ENCODE measurements at regions not wholly inside any gene's neighbourhood (a gene's known extent, or its start where the extent isn't known, plus 50 kb on each side); places are given as distances from the start of the nearest gene placed in this dataset.
A peak's percentile ranks its signal among the peaks of the same experiment; 100 is the strongest.

- H3K27me3 Mint-ChIP-seq, result peaks cover 16 to 33% of the 10 kb centered on the region in 2 donors
- Histone ChIP-seq H3K27me3 (ENCODE audit: insufficient read depth, low read length, poor library complexity, severe bottlenecking) (no peaks in the 10 kb centered on the region), H3K9me3 (ENCODE audit: low read length) (no peaks in the 10 kb centered on the region), H3K27ac (ENCODE audit: low read depth, low read length) (no peak overlapping the region), H3K4me1 (ENCODE audit: insufficient read depth, low read length) (no peaks in the 10 kb centered on the region), H3K4me3 (ENCODE audit: low read length) (no peak overlapping the region), H3K36me3 (ENCODE audit: insufficient read depth, low read length) (no peaks in the 10 kb centered on the region)
- POLR2A ChIA-PET, result no interaction called here
- H3K4me1 Mint-ChIP-seq, result peaks cover 4 to 10% (median 4%) of the 10 kb centered on the region in 3 donors
- no peak overlapping the region for H3K4me3 Mint-ChIP-seq
- no peaks in the 10 kb centered on the region for H3K9me3 Mint-ChIP-seq
- H3K36me3 Mint-ChIP-seq, result peaks cover 0 to 3% (median 0%) of the 10 kb centered on the region in 3 donors
- CTCF ChIA-PET, result no interaction called here
- peak in 1 of 5 donors; percentile 3 for DNase-seq
- no peak overlapping the region for H3K27ac Mint-ChIP-seq
Measured at GRCh38 chr2:239760596-239760995, 264.5 kb downstream of the NDUFA10 start.

GRCh38 chr2:239758279-239758877, 266.8 kb downstream of the NDUFA10 start:
- ChIA-PET POLR2A (no interaction called here), CTCF (no interaction called here)
- no peak overlapping the region for H3K4me3 ChIP-seq (ENCODE audit: low read length)
- Mint-ChIP-seq H3K9me3 (no peaks in the 10 kb centered on the region), H3K36me3 (peaks cover 0 to 3% (median 0%) of the 10 kb centered on the region in 3 donors), H3K27me3 (peaks cover 18 to 32% of the 10 kb centered on the region in 2 donors), H3K4me1 (peaks cover 4 to 10% (median 4%) of the 10 kb centered on the region in 3 donors), H3K27ac (no peak overlapping the region), H3K4me3 (no peak overlapping the region)
- no peaks in the 10 kb centered on the region for H3K9me3 ChIP-seq (ENCODE audit: low read length)
- no peaks in the 10 kb centered on the region for H3K27me3 ChIP-seq (ENCODE audit: insufficient read depth, low read length, poor library complexity, severe bottlenecking)
- DNase-seq, result no peak
- H3K36me3 ChIP-seq (ENCODE audit: insufficient read depth, low read length), result no peaks in the 10 kb centered on the region
- H3K4me1 ChIP-seq (ENCODE audit: insufficient read depth, low read length), result no peaks in the 10 kb centered on the region
- H3K27ac ChIP-seq (ENCODE audit: low read depth, low read length), result no peak overlapping the region

GRCh38 chr2:239756790-239757760, 268.1 kb downstream of the NDUFA10 start:
- Mint-ChIP-seq H3K9me3 (no peaks in the 10 kb centered on the region), H3K4me1 (peaks cover 4 to 10% (median 5%) of the 10 kb centered on the region in 3 donors), H3K4me3 (peak overlapping the region in 1 of 7 donors; percentile 39), H3K36me3 (peaks cover 0 to 3% (median 0%) of the 10 kb centered on the region in 3 donors), H3K27me3 (peaks cover 17 to 31% of the 10 kb centered on the region in 2 donors), H3K27ac (no peak overlapping the region)
- Histone ChIP-seq H3K4me3 (ENCODE audit: low read length) (no peak overlapping the region), H3K9me3 (ENCODE audit: low read length) (no peaks in the 10 kb centered on the region), H3K27me3 (ENCODE audit: insufficient read depth, low read length, poor library complexity, severe bottlenecking) (no peaks in the 10 kb centered on the region), H3K27ac (ENCODE audit: low read depth, low read length) (no peak overlapping the region), H3K36me3 (ENCODE audit: insufficient read depth, low read length) (no peaks in the 10 kb centered on the region), H3K4me1 (ENCODE audit: insufficient read depth, low read length) (peaks cover under 1% of the 10 kb centered on the region)
- DNase-seq, result no peak
- ChIA-PET POLR2A (no interaction called here), CTCF (no interaction called here)

GRCh38 chr2:239756031-239756789, 268.9 kb downstream of the NDUFA10 start:
- H3K9me3 Mint-ChIP-seq, result no peaks in the 10 kb centered on the region
- peaks cover 4 to 13% (median 7%) of the 10 kb centered on the region in 3 donors for H3K4me1 Mint-ChIP-seq
- Histone ChIP-seq H3K4me1 (ENCODE audit: insufficient read depth, low read length) (peaks cover 9% of the 10 kb centered on the region), H3K4me3 (ENCODE audit: low read length) (no peak overlapping the region), H3K27ac (ENCODE audit: low read depth, low read length) (no peak overlapping the region), H3K27me3 (ENCODE audit: insufficient read depth, low read length, poor library complexity, severe bottlenecking) (no peaks in the 10 kb centered on the region), H3K9me3 (ENCODE audit: low read length) (no peaks in the 10 kb centered on the region), H3K36me3 (ENCODE audit: insufficient read depth, low read length) (no peaks in the 10 kb centered on the region)
- ChIA-PET CTCF (no interaction called here), POLR2A (no interaction called here)
- H3K27me3 Mint-ChIP-seq, result peaks cover 14 to 28% of the 10 kb centered on the region in 2 donors
- no peak overlapping the region for H3K4me3 Mint-ChIP-seq
- peak overlapping the region in 1 of 8 donors; percentile 51 for H3K27ac Mint-ChIP-seq
- H3K36me3 Mint-ChIP-seq, result peaks cover 0 to 3% (median 0%) of the 10 kb centered on the region in 3 donors
- no peak for DNase-seq

- Histone ChIP-seq H3K27me3 (ENCODE audit: insufficient read depth, low read length, poor library complexity, severe bottlenecking) (no peaks in the 10 kb centered on the region), H3K4me1 (ENCODE audit: insufficient read depth, low read length) (peaks cover 13% of the 10 kb centered on the region), H3K36me3 (ENCODE audit: insufficient read depth, low read length) (no peaks in the 10 kb centered on the region), H3K4me3 (ENCODE audit: low read length) (no peak overlapping the region), H3K27ac (ENCODE audit: low read depth, low read length) (no peak overlapping the region), H3K9me3 (ENCODE audit: low read length) (no peaks in the 10 kb centered on the region)
- DNase-seq, result no peak
- no peak overlapping the region for H3K4me3 Mint-ChIP-seq
- H3K27ac Mint-ChIP-seq, result no peak overlapping the region
- ChIA-PET CTCF (no interaction called here), POLR2A (no interaction called here)
- no peaks in the 10 kb centered on the region for H3K36me3 Mint-ChIP-seq
- peaks cover 7 to 13% of the 10 kb centered on the region in 2 donors for H3K27me3 Mint-ChIP-seq
- peaks cover 4 to 13% (median 7%) of the 10 kb centered on the region in 3 donors for H3K4me1 Mint-ChIP-seq
- H3K9me3 Mint-ChIP-seq, result no peaks in the 10 kb centered on the region
Measured at GRCh38 chr2:239753401-239753837, 271.7 kb downstream of the NDUFA10 start.

GRCh38 chr2:239752951-239753350, 272.2 kb downstream of the NDUFA10 start:
- CTCF ChIA-PET, result no interaction called here

GRCh38 chr2:239751679-239752355, 273.3 kb downstream of the NDUFA10 start:
- DNase-seq, result peak in 1 of 5 donors; percentile 8
- Histone ChIP-seq H3K27ac (ENCODE audit: low read depth, low read length) (no peak overlapping the region), H3K27me3 (ENCODE audit: insufficient read depth, low read length, poor library complexity, severe bottlenecking) (no peaks in the 10 kb centered on the region), H3K4me1 (ENCODE audit: insufficient read depth, low read length) (peaks cover 13% of the 10 kb centered on the region), H3K36me3 (ENCODE audit: insufficient read depth, low read length) (no peaks in the 10 kb centered on the region), H3K9me3 (ENCODE audit: low read length) (no peaks in the 10 kb centered on the region), H3K4me3 (ENCODE audit: low read length) (no peak overlapping the region)
- Mint-ChIP-seq H3K4me1 (peaks cover 2 to 8% (median 5%) of the 10 kb centered on the region in 3 donors), H3K4me3 (peak overlapping the region in 1 of 7 donors; percentile 9), H3K27ac (no peak overlapping the region), H3K9me3 (peaks cover 0 to 2% (median 0%) of the 10 kb centered on the region in 5 donors), H3K27me3 (peaks cover 4 to 8% of the 10 kb centered on the region in 2 donors), H3K36me3 (no peaks in the 10 kb centered on the region)
- CTCF ChIA-PET, result no interaction called here
- POLR2A ChIA-PET, result no interaction called here

More at GRCh38 chr2:239752951-239753350, 272.2 kb downstream of the NDUFA10 start:
- no peak overlapping the region for H3K4me3 ChIP-seq (ENCODE audit: low read length)
- no peak for DNase-seq
- Mint-ChIP-seq H3K9me3 (peaks cover 0 to under 1% (median 0%) of the 10 kb centered on the region in 5 donors), H3K4me3 (no peak overlapping the region), H3K27ac (no peak overlapping the region), H3K36me3 (no peaks in the 10 kb centered on the region), H3K4me1 (peaks cover 4 to 13% (median 7%) of the 10 kb centered on the region in 3 donors), H3K27me3 (peaks cover 7 to 13% of the 10 kb centered on the region in 2 donors)
- no peaks in the 10 kb centered on the region for H3K36me3 ChIP-seq (ENCODE audit: insufficient read depth, low read length)
- peaks cover 13% of the 10 kb centered on the region for H3K4me1 ChIP-seq (ENCODE audit: insufficient read depth, low read length)
- H3K27ac ChIP-seq (ENCODE audit: low read depth, low read length), result no peak overlapping the region
- no peaks in the 10 kb centered on the region for H3K27me3 ChIP-seq (ENCODE audit: insufficient read depth, low read length, poor library complexity, severe bottlenecking)
- POLR2A ChIA-PET, result no interaction called here
- no peaks in the 10 kb centered on the region for H3K9me3 ChIP-seq (ENCODE audit: low read length)

Data from CD8-positive, alpha-beta memory T cell (primary cell).